Renal cortical epithelial cell (primary cell): ENCODE measurements at regions not wholly inside any gene's neighbourhood (a gene's known extent, or its start where the extent isn't known, plus 50 kb on each side); places are given as distances from the start of the nearest gene placed in this dataset.
"Not testable (repeated sequence)": the region's sequence is repeated elsewhere in the genome, so short reads cannot be mapped to it uniquely, and the experiment has no call there.

Source experiments
- DNase-seq: peaks from one replicate; pipeline ENCODE4 v3.0.0-alpha.2; 2011; ENCODE audit warnings: low read depth

DNA sequence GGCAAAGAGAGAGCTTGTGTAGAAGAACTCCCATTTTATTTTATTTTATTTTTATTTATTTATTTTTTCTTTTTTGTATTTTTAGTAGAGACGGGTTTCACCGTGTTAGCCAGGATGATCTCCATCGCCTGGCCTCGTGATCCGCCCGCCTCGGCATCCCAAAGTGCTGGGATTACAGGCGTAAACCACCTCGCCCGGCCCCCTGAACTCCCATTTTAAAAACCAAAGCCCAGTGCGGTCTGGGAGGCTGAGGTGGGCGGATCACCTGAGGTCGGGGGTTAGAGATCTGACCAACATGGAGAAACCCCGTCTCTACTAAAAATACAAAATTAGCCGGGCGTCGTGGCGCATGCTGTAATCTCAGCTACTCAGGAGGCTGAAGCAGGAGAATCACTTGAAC, 267.8 kb upstream of the ZNF804A start:
- DNase-seq: not testable (repeated sequence)

DNA sequence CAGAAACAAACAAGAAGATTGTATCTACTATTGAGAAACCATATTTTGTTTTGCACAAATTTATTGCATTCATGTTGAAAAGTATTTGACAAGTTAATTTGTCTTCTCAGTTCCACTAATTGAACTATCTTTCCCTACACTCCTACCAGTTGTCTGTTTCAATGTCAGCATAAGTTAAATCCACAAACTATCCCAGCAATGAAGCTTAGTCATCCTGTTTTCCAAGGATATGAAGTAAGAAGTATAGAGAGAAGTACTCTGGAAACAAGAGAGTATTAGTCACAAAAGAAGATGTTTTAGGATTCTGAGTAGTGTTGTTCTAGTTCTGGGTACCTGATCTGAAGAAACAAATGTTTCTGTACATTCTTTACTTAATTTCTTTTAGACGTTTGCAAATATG, 261.6 kb upstream of the ZNF804A start:
- peak; percentile 41 for DNase-seq

DNA sequence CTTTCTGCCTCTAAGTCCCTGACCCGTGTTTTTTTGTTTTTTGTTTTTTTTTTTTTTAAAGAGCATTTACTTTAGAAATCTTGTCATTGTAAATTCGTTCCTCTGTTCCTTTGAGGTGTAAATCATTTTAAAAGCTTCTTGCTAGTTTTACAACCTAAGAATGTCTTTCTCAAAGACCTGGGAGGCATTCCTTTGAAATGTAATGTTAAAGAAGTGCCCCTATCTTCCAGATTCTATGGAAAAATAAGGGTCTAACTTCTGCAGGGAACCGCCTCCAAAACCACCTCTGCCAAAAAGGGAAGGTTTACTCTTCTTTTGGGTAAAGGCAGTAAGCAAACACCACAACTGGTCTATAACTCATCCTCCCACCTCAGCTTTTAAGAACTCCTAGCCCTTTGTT, 259.6 kb upstream of the ZNF804A start:
- DNase-seq: no peak

DNA sequence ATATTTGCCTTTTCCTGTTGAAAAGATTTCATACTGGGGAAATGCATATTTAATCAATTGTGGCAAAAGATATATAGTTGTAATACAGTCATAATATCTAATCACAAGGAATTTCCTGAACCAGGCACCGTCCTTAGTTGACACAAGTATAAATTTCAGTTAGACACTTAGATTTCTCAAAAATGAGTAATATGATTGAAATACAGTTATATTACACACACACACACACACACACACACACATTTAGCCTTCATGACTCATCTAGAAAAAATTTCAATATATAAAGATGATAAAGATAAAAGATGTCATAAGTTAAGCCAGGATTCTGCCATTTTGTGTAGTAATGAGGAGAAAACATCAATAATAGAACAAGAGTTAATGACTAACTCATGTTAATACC, 258.4 kb upstream of the ZNF804A start:
- DNase-seq: no peak

DNA sequence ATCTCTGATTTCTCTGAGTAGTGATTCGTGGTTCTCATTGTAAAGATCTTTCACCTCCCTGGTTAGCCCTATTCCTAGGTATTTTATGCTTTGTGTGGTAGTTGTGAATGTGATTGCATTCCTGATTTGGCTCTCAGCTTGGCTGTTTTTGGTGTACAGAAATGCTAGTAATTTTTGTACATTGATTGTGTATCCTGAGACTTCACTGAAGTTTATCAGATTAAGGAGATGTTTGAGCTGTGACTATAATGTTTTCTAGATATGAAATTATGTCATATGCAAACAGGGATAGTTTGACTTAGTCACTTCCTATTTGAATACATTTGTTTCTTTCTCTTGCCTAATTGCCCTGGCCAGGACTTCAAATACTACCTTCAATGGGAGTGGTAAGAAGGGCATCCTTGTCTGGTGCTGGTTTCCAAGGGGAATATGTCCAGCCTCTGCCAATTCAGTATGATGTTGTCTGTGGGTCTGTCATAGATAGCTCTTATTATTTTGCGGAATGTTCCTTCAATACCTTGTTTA, 251.9 kb upstream of the ZNF804A start:
- DNase-seq: no peak

DNA sequence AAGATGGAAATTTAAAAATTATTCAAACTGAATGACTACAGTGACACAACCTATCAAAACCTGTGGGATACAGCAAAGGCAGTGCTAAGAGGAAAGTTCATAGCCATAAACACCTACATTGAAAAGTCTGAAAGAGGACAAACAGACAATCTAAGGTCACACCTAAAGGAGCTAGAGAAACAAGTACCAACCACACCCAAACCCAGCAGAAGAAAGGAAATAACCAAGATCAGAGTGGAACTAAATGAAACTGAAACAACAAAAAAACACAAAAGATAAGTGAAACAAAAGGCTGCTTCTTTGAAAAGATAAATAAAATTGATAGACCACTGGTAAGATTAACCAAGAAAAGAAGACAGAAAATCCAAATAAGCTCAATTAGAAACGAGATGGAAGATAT, 247.2 kb upstream of the ZNF804A start:
- no peak for DNase-seq

DNA sequence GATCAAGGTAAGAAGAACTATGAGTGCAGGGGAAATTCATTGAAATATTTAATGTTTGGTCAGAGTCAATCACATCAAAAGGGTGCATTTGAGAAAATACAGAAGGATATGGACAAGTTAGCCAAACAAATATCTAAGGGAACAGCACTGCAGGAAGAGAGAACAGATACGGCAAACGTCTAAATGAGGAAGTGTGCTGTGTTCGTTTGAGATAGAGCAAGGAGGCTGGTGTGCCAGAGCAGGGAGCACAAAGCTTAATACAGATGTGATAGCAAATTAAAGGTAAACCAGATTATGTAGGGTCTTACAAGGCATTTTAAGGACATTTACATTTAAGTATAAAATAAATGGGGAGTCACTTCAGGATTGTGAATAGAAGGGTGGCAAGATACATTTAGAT, 241.3 kb upstream of the ZNF804A start:
- DNase-seq: no peak

DNA sequence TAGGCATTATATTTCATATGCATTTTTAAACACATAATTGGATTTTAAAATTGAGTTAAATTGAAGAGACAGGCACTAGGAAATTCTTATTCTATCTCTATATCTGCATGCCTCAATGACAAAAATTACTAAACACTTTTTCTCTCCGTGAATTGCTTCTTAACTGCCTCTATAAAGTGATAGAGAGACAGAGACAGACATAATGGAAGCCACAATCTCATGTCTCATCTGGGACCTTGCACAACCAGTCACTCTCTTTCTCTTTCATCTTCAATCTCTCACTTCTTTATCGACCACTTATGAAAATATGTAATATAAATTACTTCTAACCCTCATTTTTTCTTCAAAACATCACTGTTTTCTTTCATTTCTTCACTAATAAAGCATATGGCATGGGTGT, 238.9 kb upstream of the ZNF804A start:
- DNase-seq: no peak

DNA sequence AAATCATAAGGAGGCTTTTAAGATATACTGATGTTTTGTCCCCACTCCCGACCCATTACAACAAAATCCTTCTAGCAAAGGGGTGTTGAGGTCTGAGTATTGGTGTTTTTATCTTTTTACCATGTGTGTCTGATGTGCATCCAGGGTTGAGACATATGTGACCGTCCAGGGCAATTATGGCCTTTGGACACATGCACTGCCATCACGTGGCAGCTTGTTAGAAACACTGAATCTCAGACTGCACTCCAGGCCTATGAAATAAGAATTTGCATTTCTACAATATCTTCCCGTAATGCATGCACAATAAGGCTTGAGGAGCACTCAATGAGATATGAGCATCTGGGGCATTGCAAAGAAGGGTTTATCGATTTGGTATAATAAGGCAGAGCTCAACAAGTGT, 235.1 kb upstream of the ZNF804A start:
- DNase-seq: no peak

DNA sequence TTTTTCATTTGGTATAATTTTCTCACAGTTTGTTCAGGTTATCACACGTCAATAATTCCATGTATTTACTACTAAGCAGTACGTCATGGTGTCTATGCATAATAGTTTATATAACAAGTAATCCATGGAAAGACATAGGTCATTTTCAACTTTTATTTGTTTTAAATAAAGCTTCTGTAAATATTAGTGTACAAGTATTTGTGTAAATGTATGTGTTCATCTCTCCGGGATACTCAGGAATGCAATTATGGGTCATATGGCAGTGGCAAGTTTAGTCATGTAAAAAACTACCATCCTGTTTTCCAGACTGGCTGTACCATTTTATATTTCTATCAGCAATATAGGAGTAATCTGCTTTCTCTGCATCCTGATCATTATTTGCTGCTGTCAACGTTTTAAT, 231.1 kb upstream of the ZNF804A start:
- DNase-seq: no peak

DNA sequence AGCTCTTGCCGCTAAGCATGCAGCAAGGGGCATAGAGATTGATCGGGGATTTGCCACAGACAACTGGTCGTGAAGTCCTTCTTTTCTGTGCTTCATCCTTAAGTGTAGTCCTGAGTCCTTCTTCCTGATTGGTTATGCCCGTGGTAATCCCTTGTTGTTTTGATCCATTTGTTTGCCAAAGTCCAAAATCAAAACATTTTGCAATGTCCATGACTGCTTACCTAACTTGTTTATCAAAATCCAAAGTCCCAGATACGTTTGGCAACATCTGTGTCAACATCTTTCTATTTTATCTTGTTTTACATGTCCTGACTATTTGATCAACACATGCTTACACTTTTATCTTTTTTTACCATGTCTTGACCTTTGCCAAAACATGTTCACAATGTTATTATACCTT, 229.0 kb upstream of the ZNF804A start:
- no peak for DNase-seq

DNA sequence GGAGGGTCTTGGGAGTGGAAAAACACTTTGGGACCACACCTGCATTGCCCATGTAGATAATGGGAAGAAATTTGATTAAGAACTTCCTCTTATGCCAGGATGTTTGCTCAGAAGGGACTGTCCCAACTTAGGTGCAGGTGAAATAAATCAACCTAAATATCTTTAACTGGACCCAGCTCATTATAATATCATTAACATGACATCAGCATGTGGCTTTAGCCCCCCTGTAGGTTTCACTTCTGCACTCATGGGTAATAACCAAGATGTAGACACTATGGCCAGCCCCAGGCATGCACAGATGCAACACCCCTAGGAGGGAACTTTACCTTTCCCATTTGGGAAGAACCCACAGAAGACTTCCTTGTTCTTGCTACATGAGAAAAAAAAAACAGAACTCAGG, 227.4 kb upstream of the ZNF804A start:
- DNase-seq: no peak

DNA sequence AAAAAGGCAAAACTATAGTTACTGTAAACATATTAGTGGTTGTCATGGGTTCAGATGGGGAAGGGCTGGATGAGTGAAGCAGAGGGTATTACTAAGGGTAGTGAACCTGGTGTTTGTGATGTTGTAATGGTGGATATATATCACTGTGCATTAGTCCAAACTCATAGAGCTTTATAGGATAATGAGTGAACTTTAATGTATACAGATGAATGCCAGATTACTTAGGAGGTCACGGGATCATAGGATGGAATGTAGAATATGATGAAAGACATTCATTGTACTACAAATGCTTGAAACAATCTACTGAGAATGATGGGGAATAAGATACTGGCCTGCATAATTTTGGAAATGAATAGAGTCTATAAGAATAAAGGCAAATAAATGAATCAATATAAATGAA, 226.7 kb upstream of the ZNF804A start:
- no peak for DNase-seq

DNA sequence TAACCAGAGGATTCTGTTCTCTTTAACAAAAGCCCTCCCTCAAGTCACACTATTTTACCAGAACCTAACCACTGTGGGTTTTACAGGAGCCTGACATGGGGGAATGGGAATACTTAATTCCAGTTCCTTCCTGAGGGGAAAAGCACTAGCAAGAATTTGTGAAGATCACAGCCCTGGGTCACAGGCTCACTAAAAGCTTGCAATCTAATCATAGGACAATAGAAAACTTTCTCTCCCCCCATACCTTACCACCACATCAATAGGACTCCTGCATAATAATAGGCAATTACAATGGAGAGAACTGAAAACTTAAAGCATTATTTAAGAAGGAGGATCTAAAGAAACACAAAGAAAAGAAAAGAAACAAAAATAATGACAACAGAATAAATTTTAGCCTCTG, 225.8 kb upstream of the ZNF804A start:
- DNase-seq: no peak

DNA sequence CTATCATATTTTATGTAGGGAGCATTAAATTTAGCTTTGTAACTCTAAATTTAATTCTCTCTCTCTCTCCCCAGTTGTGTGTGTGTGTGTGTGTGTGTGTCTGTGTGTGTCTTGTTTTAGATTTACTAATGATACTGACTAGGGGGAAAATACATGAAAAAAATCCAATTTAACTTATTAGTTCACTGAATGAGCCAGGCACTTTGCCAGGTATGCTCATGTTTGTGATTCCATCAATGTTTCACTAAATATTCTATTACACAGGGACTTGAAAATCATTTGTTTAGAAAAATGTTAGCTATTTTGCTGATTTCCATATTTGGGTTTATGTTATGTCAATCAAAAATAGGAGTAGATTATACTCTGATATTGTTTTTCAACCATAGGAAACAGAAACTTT, 203.7 kb upstream of the ZNF804A start:
- peak; percentile 37 for DNase-seq

DNA sequence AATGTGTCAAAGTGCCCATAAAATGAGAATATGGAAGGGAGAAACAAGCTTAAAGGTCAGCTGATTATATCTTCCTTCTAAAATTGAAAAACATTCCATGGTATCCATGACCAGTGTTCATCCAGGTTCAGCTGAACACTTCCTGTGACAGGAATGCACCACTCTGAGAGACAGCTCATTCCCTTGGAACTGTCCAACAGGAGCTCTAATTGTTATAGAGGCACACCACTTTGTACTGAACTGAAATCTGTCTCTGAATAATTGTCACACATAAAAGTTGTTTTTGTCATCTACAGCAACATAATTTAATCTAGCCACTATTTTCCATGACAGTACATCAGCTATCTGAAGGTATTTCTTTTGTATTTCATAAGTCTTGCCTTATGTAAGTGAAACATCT, 195.9 kb upstream of the ZNF804A start:
- DNase-seq: no peak

DNA sequence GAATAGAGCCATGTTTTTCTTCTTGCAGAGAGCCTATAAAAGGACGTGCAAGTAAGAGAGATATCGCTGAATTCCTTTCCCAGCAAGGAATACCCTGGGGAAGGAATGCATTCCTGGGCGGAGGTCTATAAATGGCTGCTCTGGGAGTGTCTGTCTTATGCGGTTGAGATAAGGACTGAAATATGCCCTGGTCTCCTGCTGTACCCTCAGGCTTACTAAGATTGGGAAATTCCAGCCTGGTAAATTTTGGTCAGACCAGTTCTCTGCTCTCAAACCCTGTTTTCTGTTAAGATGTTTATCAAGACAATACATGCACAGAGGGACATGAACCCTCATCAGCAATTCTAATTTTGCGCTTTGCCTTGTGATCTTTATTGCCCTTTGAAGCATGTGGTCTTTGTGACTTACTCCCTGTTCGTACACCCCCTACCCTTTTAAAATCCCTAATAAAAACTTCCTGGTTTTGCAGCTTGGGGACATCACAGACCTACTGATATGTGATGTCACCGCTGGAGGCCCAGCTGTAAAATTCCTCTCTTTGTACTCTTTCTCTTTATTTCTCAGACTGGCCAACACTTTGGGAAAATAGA, 191.2 kb upstream of the ZNF804A start:
- DNase-seq: not testable (repeated sequence)

DNA sequence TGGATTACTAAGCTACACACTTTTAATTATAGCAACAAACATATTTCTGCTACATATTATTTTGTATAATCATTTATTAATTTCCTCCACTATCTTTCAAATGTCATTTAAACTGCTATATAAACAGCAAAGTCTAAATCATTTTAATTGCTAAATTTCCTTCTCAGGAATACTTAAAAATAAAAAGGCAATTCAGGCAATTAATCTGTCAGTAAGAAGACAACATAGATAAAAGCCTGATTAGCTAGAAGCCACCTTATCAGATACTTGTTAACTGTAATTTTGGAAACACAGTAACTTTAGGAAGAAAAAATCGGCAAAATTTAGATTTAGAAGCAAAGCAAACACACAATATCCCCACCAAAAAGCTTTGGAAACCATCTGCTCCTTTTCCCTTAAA, 188.2 kb upstream of the ZNF804A start:
- DNase-seq: no peak

DNA sequence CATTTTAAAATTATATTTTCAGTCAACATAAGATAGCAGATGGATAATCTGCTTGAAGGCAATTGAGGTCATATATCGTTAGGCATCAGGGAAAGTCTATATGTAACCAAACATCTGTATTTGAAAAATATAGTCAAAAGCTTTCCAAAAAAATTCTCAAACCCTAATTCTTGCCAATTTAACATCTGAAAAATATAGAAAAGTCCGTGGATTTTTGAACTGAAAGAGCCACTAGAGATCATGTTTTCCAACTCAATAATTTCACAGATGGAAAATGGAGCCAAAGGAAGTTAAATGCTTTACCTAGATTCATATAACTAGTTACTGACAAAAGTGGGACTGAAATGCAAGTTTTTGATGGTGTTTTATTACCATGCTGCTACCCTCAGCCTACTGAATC, 185.1 kb upstream of the ZNF804A start:
- DNase-seq: no peak

DNA sequence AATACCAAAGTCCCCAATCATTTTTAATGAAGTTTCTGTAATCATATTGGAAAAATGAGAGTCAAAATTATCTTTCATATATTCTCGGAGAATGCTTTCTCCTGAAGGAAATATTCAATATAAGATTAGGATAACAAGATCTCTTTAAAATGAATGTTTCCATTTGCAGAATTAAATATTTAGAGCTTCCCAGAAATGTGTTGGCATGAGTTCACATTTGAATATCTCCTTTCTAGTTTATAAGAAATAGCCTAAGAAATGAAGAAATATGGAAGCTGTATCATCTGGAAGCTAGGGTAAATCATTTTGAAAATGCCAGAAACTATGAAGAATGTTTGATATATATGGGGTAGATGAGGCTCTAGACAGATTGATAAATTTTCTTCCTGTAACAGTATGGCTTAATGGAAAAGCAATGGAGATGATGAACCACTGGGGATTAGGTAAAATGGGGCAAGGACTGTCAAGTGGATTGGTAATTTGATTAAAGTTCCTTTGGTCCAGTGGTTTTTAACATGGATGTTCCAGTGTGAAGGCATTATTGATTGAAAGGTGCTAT, 184.6 kb upstream of the ZNF804A start:
- DNase-seq: no peak

DNA sequence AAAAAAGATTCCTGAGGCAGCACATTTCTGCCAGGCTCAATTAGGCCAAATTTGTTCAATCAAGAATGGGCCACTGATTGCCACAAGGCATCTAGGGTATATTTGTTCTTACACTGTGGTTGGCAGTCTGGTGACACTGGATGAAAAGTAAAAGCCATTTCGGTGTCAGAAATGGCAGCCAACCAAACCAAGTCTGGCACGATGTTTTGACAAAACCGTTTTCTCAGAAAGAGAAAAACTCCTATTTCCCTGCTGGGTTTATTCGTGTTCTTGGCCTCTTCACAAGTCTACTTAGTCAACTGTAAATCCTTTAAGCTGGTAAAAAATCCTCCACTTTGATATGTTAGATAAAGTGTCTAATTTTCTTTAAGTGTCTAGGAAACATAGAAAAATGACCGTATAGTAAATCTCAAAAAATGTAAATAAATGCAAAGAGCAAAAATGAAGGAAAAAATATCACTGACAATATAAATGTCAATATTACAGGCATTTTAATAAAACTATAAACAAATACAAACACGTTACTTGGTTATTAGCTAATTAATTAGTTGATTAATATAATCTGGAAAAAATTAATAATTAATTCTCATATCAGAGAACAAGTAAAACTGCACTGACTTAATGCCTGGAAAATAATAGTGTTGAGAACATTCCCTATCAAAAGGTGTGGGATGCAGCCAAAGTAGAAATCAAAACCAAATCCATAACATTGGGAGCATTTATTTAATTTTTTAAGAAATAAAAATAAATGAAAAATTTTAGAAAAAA, 182.0 kb upstream of the ZNF804A start:
- no peak for DNase-seq

DNA sequence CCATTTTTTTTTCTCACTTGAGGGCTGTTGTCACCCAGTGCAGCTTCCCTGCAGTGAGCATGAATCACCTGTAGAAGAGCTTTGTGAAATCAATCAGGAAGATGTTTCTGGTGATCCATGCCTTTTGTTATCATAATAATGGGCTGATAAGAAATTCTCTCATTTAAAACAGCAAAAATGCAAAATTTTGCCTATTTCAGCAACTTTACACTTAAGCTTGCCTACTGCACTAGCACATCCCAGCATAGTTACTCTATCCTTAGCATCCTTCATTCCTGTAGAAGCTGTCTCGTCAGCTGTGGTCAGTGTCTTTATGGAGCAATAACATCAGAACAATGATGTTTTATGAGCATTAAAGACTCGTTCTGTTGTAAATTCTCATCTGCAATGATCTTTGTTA, 178.6 kb upstream of the ZNF804A start:
- no peak for DNase-seq

DNA sequence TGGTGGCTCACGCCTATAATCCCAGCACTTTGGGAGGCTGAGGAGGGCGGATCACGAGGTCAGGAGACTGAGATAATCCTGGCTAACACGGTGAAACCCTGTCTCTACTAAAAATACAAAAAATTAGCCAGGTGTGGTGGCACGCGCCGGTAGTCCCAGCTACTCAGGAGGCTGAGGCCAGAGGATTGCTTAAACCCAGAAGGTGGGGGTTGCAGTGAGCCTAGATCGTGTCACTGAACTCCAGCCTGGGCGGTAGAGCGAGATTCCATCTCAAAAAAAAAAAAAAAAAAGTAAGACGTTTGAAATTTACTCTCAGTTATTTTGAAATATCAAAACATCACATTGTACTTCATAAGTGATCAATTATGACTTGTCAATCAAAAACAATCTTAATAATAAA, 176.9 kb upstream of the ZNF804A start:
- not testable (repeated sequence) for DNase-seq
